ENCODE measurements at regions not wholly inside any gene's neighbourhood (a gene's known extent, or its start where the extent isn't known, plus 50 kb on each side); places are given as distances from the start of the nearest gene placed in this dataset. TPM values are rescaled to one million over a fixed set of nuclear protein-coding genes. Genes with fewer than 3 reads are reported as not detected.
A peak's percentile ranks its signal among the peaks of the same experiment; 100 is the strongest.

- Histone ChIP-seq H3K79me1 (ENCODE audit: low read depth in 1 of 2, low read length in 2 of 2) (no peaks in the 10 kb centered on the region), H2BK15ac (ENCODE audit: low read depth, low read length) (no peak overlapping the region), H2AK5ac (ENCODE audit: low read depth, low read length) (no peak overlapping the region), H4K8ac (ENCODE audit: low read depth in 2 of 2, low read length in 2 of 2) (no peak overlapping the region), H4K91ac (ENCODE audit: insufficient read depth, low read depth, low read length) (no peak overlapping the region), H3K4me3 (ENCODE audit: insufficient read depth, low read depth, low read length) (no peak overlapping the region), H3K9me3 (ENCODE audit: control insufficient read depth, insufficient read depth, low read length) (peaks cover 7% of the 10 kb centered on the region), H3K23ac (ENCODE audit: low read depth, low read length) (no peak overlapping the region), H3K14ac (replicated peaks; ENCODE audit: low read depth, low read length) (no peak overlapping the region), H2AK9ac (replicated peaks; ENCODE audit: low read depth, low read length, poor library complexity) (no peak overlapping the region), H3K9me1 (ENCODE audit: insufficient read depth, low read length) (no peaks in the 10 kb centered on the region), H3K4ac (ENCODE audit: low read depth, low read length) (no peak overlapping the region), H3K36me3 (ENCODE audit: control insufficient read depth, insufficient read depth, low read length) (no peaks in the 10 kb centered on the region), H3K27me3 (ENCODE audit: control insufficient read depth, insufficient read depth, low read length) (no peaks in the 10 kb centered on the region), H3K4me2 (ENCODE audit: low read depth, low read length) (no peak overlapping the region), H3K9ac (ENCODE audit: low read depth, low read length) (no peak overlapping the region), H2BK5ac (ENCODE audit: low read depth, low read length, poor library complexity, severe bottlenecking) (no peak overlapping the region), H3K18ac (ENCODE audit: low read depth, low read length) (no peak overlapping the region), H3K4me1 (ENCODE audit: control insufficient read depth, insufficient read depth, low read length) (no peaks in the 10 kb centered on the region), H2AFZ (replicated peaks; ENCODE audit: low read length, poor library complexity) (no peak overlapping the region), H4K20me1 (ENCODE audit: insufficient read depth, low read length) (no peaks in the 10 kb centered on the region), H3K27ac (ENCODE audit: insufficient read depth, low read length) (no peak overlapping the region), H2BK20ac (ENCODE audit: low read depth, low read length) (no peak overlapping the region), H3K56ac (ENCODE audit: extremely low read depth, insufficient read depth, low read length) (no peak overlapping the region), H4K5ac (ENCODE audit: low read depth, low read length) (no peak overlapping the region), H2BK120ac (ENCODE audit: low read depth, low read length) (no peak overlapping the region)
- intact Hi-C loops (cut with micrococcal nuclease) (no loop called here), dilution Hi-C loops (cut with HindIII; ENCODE audit: low sequenced_read_pairs, unreplicated experiment) (no loop called here), in situ Hi-C loops (cut with MboI; ENCODE audit: low sequenced_read_pairs) (no loop called here)
- ATAC-seq (ENCODE audit: low read depth) (no peak), DNase-seq (no peak)
- ChIA-PET CTCF (no interaction called here), POLR2A (ENCODE audit: unreplicated experiment) (no interaction called here)
- no TSS peak for BruUV-seq (replicated peaks)
- TF ChIP-seq CTCF (conservative IDR thresholded peaks at IDR 0.05; ENCODE audit: low read depth, low read length): 0 out of 2 replicates have a peak, but pooled peaks have one; percentile 2
- no peak for TF ChIP-seq RCOR1 (IDR thresholded peaks at IDR 0.05; ENCODE audit: insufficient replicate concordance, low read length)
- no peak for TF ChIP-seq ELK1 (IDR thresholded peaks at IDR 0.05; ENCODE audit: borderline replicate concordance, low read depth, low read length)
These were observed 50.5 kb upstream of the SALL1 start for GRCh38 chr16:51201604-51202003.

Small RNAs in the stretch of these regions (microRNA-seq; reads per million reads assigned to microRNA genes)
- not detected for gene AC137527.1 (ENCODE audit: insufficient read depth, insufficient read length)

Small RNAs in the stretch of these regions (small RNA-seq; reads per million reads assigned to genes)
- gene AC137527.1: 0 reads per million in 5 experiments

Data from IMR-90 (cell line).